Suprapubic skin (tissue), 4 donors: ENCODE measurements at regions not wholly inside any gene's neighbourhood (a gene's known extent, or its start where the extent isn't known, plus 50 kb on each side); places are given as distances from the start of the nearest gene placed in this dataset.

Experiments
- CTCF ChIP-seq, 2 donors: fragments of 200-600 bp in 1 of 2; fragments of 450-650 bp in 1 of 2; sonication (generic) in 1 of 2; IDR thresholded peaks; one replicate each; pipeline ENCODE4 v1.5.1; 2016 to 2019; ENCODE audit warnings: antibody characterized with exemption in 2 of 2, mild to moderate bottlenecking in 1 of 2, moderate library complexity in 1 of 2
- EP300 ChIP-seq: sonication (generic); formaldehyde crosslinking; IDR thresholded peaks from one replicate; pipeline ENCODE4 v1.6.1; 2017; ENCODE audit warnings: antibody characterized with exemption
- POLR2A ChIP-seq, 2 donors: fragments of 450-650 bp; IDR thresholded peaks; one replicate each; pipeline ENCODE4 v1.6.1; 2017; ENCODE audit warnings: antibody characterized with exemption in 2 of 2, mild to moderate bottlenecking in 2 of 2, moderate library complexity in 2 of 2
- POLR2AphosphoS5 ChIP-seq, 3 donors: sonication (generic); formaldehyde crosslinking; IDR thresholded peaks; one replicate each; pipeline ENCODE4 v1.6.1; 2017; ENCODE audit warnings: antibody characterized with exemption in 3 of 3

GRCh38 chr13:32911506-32911905 lies 104.7 kb upstream of the KL start:
- TF ChIP-seq POLR2A (IDR thresholded peaks at IDR 0.05) (no peak), CTCF (IDR thresholded peaks at IDR 0.05) (no peak), EP300 (no peak), POLR2AphosphoS5 (IDR thresholded peaks at IDR 0.05) (no peak)
